HCT116 (cell line): ENCODE measurements at regions not wholly inside any gene's neighbourhood (a gene's known extent, or its start where the extent isn't known, plus 50 kb on each side); places are given as distances from the start of the nearest gene placed in this dataset.

Source experiments
- CTCF ChIP-seq, 3 experiments: fragments of 200-600 bp in 1 of 3; sonication (generic) in 1 of 3; IDR thresholded peaks in 2 of 3; conservative IDR thresholded peaks in 1 of 3; 2 replicates each; pipeline ENCODE4 v1.5.1; 2012 to 2017; ENCODE audit warnings: low read depth in 2 of 3, low read length in 2 of 3, antibody characterized with exemption in 1 of 3, borderline replicate concordance in 1 of 3, control low read depth in 1 of 3, mild to moderate bottlenecking in 1 of 3, mixed read lengths in 1 of 3, mixed run types in 1 of 3, moderate library complexity in 1 of 3; ENCODE audit not compliant: insufficient read depth in 1 of 3
- EZH2phosphoT487 ChIP-seq: fragments of 200-600 bp; IDR thresholded peaks from 2 replicates; pipeline ENCODE4 v1.6.1; 2018; ENCODE audit warnings: antibody characterized with exemption, borderline replicate concordance
- POLR2A ChIP-seq: IDR thresholded peaks from 2 replicates; pipeline ENCODE4 v1.7.0; 2011; ENCODE audit warnings: borderline replicate concordance; ENCODE audit not compliant: insufficient read depth, insufficient read length; ENCODE audit errors: extremely low read depth
- RAD21 ChIP-seq: IDR thresholded peaks from 2 replicates; pipeline ENCODE4 v1.6.1; 2012; ENCODE audit warnings: low read depth, mild to moderate bottlenecking
- REST ChIP-seq: IDR thresholded peaks from 2 replicates; pipeline ENCODE4 v1.6.1; 2012; ENCODE audit warnings: low read depth

- no peak for TF ChIP-seq CTCF (IDR thresholded peaks at IDR 0.05 in 2 of 3, conservative IDR thresholded peaks at IDR 0.05 in 1 of 3; ENCODE audit: borderline replicate concordance in 1 of 3, insufficient read depth in 1 of 3, low read depth in 2 of 3, low read length in 2 of 3)
- no peak for TF ChIP-seq POLR2A
- TF ChIP-seq REST, result no peak
- no peak for TF ChIP-seq EZH2phosphoT487
- no peak for TF ChIP-seq RAD21
Measured at GRCh38 chr16:9343276-9343675, 251.8 kb downstream of the HAPSTR1 start.
